ENCODE measurements at regions not wholly inside any gene's neighbourhood (a gene's known extent, or its start where the extent isn't known, plus 50 kb on each side); places are given as distances from the start of the nearest gene placed in this dataset.
"Not testable (repeated sequence)": the region's sequence is repeated elsewhere in the genome, so short reads cannot be mapped to it uniquely, and the experiment has no call there.

- DNase-seq (ENCODE audit: low spot score) (no peak), ATAC-seq (ENCODE audit: low FRiP score) (no peak)
- no peak for TF ChIP-seq CTCF (IDR thresholded peaks at IDR 0.05)
Measured at GRCh38 chr3:63739474-63739873, 79.6 kb upstream of the C3orf49 start.

GRCh38 chr3:63740116-63740515 lies 79.0 kb upstream of the C3orf49 start:
- TF ChIP-seq CTCF (IDR thresholded peaks at IDR 0.05), result no peak
- no peak for DNase-seq (ENCODE audit: low spot score)
- ATAC-seq (ENCODE audit: low FRiP score), result no peak

GRCh38 chr3:63744693-63745092 lies 74.4 kb upstream of the C3orf49 start:
- not testable (repeated sequence) for ATAC-seq (ENCODE audit: low FRiP score); DNase-seq (ENCODE audit: low spot score)

- no peak for ATAC-seq (ENCODE audit: low FRiP score)
- DNase-seq (ENCODE audit: low spot score), result no peak
- no peak for TF ChIP-seq CTCF (IDR thresholded peaks at IDR 0.05)
Measured at GRCh38 chr3:63745757-63746156, 73.3 kb upstream of the C3orf49 start.

- no peak for ATAC-seq (ENCODE audit: low FRiP score)
- no peak for DNase-seq (ENCODE audit: low spot score)
- TF ChIP-seq CTCF (IDR thresholded peaks at IDR 0.05), result no peak
Measured at GRCh38 chr3:63746211-63746610, 72.9 kb upstream of the C3orf49 start.

GRCh38 chr3:63751459-63751858 lies 67.6 kb upstream of the C3orf49 start:
- no peak for DNase-seq (ENCODE audit: low spot score)
- no peak for ATAC-seq (ENCODE audit: low FRiP score)
- TF ChIP-seq CTCF (IDR thresholded peaks at IDR 0.05), result no peak

GRCh38 chr3:63753567-63753966 lies 65.5 kb upstream of the C3orf49 start:
- DNase-seq (ENCODE audit: low spot score) (no peak), ATAC-seq (ENCODE audit: low FRiP score) (no peak)
- no peak for TF ChIP-seq CTCF (IDR thresholded peaks at IDR 0.05)

GRCh38 chr3:63753995-63754394 lies 65.1 kb upstream of the C3orf49 start:
- no peak for ATAC-seq (ENCODE audit: low FRiP score)
- no peak for TF ChIP-seq CTCF (IDR thresholded peaks at IDR 0.05)
- DNase-seq (ENCODE audit: low spot score), result no peak

All from omental fat pad (tissue), 3 donors.